GM12878 (cell line): ENCODE measurements at regions not wholly inside any gene's neighbourhood (a gene's known extent, or its start where the extent isn't known, plus 50 kb on each side); places are given as distances from the start of the nearest gene placed in this dataset.
A peak's percentile ranks its signal among the peaks of the same experiment; 100 is the strongest.

Source experiments
- ATAC-seq: fragments of 200-7000 bp; cut with Tn5 transposase; 3 replicates; pipeline ENCODE4 v1.9.1; 2020; ENCODE audit warnings: mild to moderate bottlenecking, moderate library complexity
- BruUV-seq: library from RNA; stranded (reverse); fragments of 400-500 nt; replicated peaks from 2 replicates; lab custom pipeline; 2021; lab: Mats Ljungman, UMichigan
- CTCF ChIA-PET: fragments of 300-600 bp; sonication (Branson Sonifier 250); formaldehyde crosslinking; extraction: SDS; loops from one replicate; lab custom pipeline; 2021; ENCODE audit warnings: inconsistent platforms; lab: Yijun Ruan, JAX
- POLR2A ChIA-PET: fragments of 350-600 bp; formaldehyde crosslinking; extraction: SDS; loops from one replicate; lab custom pipeline; 2021; ENCODE audit warnings: inconsistent platforms; lab: Charles Lee
- RAD21 ChIA-PET: fragments of 300-600 bp; sonication (Branson Sonifier 250); formaldehyde crosslinking; loops from one replicate; lab custom pipeline; 2023; ENCODE audit warnings: antibody characterized with exemption; ENCODE audit not compliant: unreplicated experiment; lab: Charles Lee
- SMC1A ChIA-PET: fragments of 300-600 bp; sonication (Branson Sonifier 250); formaldehyde crosslinking; loops from one replicate; lab custom pipeline; 2023; ENCODE audit not compliant: unreplicated experiment, uncharacterized antibody; lab: Charles Lee
- DNase-seq: peaks from one replicate; pipeline ENCODE4 v3.0.0-alpha.2; 2011; ENCODE audit warnings: low read depth, low spot score
- FAIRE-seq: peaks from 3 replicates; lab custom pipeline; 2011; peaks lifted over from hg19 to GRCh38; lab: Jason Lieb, UNC
- H2AFZ ChIP-seq: 2 replicates; pipeline ENCODE4 v1.6.0; 2011; ENCODE audit warnings: low read depth, low read length, control low read depth; ENCODE audit not compliant: control insufficient read depth
- H3K27ac ChIP-seq: 2 replicates; pipeline ENCODE4 v1.5.1; 2011; ENCODE audit warnings: control low read depth; ENCODE audit not compliant: control insufficient read depth, insufficient read depth
- H3K27me3 ChIP-seq, 2 experiments: replicated peaks in 1 of 2; 2 replicates each; pipeline versions ENCODE4 v1.6.0 to v1.6.1; 2011; ENCODE audit warnings: low read length in 1 of 2; ENCODE audit not compliant: control insufficient read depth in 2 of 2, insufficient read depth in 2 of 2
- H3K36me3 ChIP-seq, 2 experiments: 2 replicates each; pipeline ENCODE4 v1.5.1; 2011; ENCODE audit warnings: low read length in 1 of 2; ENCODE audit not compliant: control insufficient read depth in 2 of 2, insufficient read depth in 2 of 2
- H3K4me1 ChIP-seq: 2 replicates; pipeline ENCODE4 v1.6.1; 2011; ENCODE audit warnings: mild to moderate bottlenecking, low read length, moderate library complexity, mixed read lengths; ENCODE audit not compliant: control insufficient read depth, insufficient read depth
- H3K4me2 ChIP-seq: 2 replicates; pipeline ENCODE4 v1.6.0; 2011; ENCODE audit warnings: control low read depth; ENCODE audit not compliant: control insufficient read depth, insufficient read depth
- H3K4me3 ChIP-seq: fragments of 200-600 bp; sonication (generic); 2 replicates; pipeline ENCODE4 v1.5.1; 2016
- H3K79me2 ChIP-seq: 2 replicates; pipeline ENCODE4 v1.6.0; 2011; ENCODE audit warnings: low read length; ENCODE audit not compliant: control insufficient read depth, insufficient read depth
- H3K9ac ChIP-seq: 2 replicates; pipeline ENCODE4 v1.8.0; 2011; ENCODE audit warnings: low read length, control low read depth, mixed read lengths; ENCODE audit not compliant: control insufficient read depth, insufficient read depth
- H3K9me3 ChIP-seq: replicated peaks from 3 replicates; pipeline ENCODE4 v1.5.1; 2011; ENCODE audit warnings: mild to moderate bottlenecking, low read length; ENCODE audit not compliant: control insufficient read depth, insufficient read depth
- H4K20me1 ChIP-seq: 2 replicates; pipeline ENCODE4 v1.6.0; 2011; ENCODE audit not compliant: control insufficient read depth, insufficient read depth
- BRCA1 ChIP-seq: IDR thresholded peaks from 2 replicates; pipeline ENCODE4 v1.6.1; 2011; ENCODE audit warnings: low read depth, low read length, improper control_type of control experiment
- HDGF ChIP-seq: fragments of 450-650 bp; IDR thresholded peaks from 2 replicates; pipeline ENCODE4 v1.6.1; 2016; ENCODE audit warnings: antibody characterized with exemption
- PRDM15 ChIP-seq: fragments of 450-650 bp; formaldehyde crosslinking; IDR thresholded peaks from 2 replicates; pipeline ENCODE4 v1.4.0; 2020; ENCODE audit warnings: mild to moderate bottlenecking, moderate library complexity
- WRNIP1 ChIP-seq: IDR thresholded peaks from 2 replicates; pipeline ENCODE4 v1.6.1; 2011; ENCODE audit warnings: low read depth, low read length, improper control_type of control experiment, borderline replicate concordance
- YBX1 ChIP-seq: fragments of 450-650 bp; IDR thresholded peaks from 2 replicates; pipeline ENCODE4 v1.6.1; 2016; ENCODE audit warnings: antibody characterized with exemption
- WGBS: methylation state at CpG from one replicate; pipeline ENCODE4 v1.1.6; 2016; ENCODE audit warnings: low lambda C conversion rate; ENCODE audit not compliant: insufficient replicate concordance, insufficient coverage; ENCODE audit errors: missing lambda C conversion rate; 5-methylcytosine and 5-hydroxymethylcytosine counted together
- in situ Hi-C: fragments of 300-500 bp; cut with MboI; formaldehyde crosslinking; loops from 9 replicates; pipeline ENCODE4 v1.14.3; 2018; ENCODE audit warnings: mixed read lengths
- intact Hi-C: fragments of 100-400 bp; cut with micrococcal nuclease; formaldehyde crosslinking; loops from one replicate; pipeline ENCODE4 v1.14.2; 2022; ENCODE audit not compliant: unreplicated experiment
- TF ChIP-seq, protein P1 (sequence below): fragments of 450-650 bp; formaldehyde crosslinking; IDR thresholded peaks from 2 replicates; pipeline ENCODE4 v1.4.0; 2022; ENCODE audit warnings: mild to moderate bottlenecking, moderate library complexity
- TF ChIP-seq, protein P2 (sequence below): IDR thresholded peaks from 2 replicates; pipeline ENCODE4 v1.6.1; 2011; ENCODE audit warnings: low read depth, mild to moderate bottlenecking, low read length, moderate library complexity, borderline replicate concordance; ENCODE audit errors: extremely low read depth

- TF ChIP-seq, protein P1, sequence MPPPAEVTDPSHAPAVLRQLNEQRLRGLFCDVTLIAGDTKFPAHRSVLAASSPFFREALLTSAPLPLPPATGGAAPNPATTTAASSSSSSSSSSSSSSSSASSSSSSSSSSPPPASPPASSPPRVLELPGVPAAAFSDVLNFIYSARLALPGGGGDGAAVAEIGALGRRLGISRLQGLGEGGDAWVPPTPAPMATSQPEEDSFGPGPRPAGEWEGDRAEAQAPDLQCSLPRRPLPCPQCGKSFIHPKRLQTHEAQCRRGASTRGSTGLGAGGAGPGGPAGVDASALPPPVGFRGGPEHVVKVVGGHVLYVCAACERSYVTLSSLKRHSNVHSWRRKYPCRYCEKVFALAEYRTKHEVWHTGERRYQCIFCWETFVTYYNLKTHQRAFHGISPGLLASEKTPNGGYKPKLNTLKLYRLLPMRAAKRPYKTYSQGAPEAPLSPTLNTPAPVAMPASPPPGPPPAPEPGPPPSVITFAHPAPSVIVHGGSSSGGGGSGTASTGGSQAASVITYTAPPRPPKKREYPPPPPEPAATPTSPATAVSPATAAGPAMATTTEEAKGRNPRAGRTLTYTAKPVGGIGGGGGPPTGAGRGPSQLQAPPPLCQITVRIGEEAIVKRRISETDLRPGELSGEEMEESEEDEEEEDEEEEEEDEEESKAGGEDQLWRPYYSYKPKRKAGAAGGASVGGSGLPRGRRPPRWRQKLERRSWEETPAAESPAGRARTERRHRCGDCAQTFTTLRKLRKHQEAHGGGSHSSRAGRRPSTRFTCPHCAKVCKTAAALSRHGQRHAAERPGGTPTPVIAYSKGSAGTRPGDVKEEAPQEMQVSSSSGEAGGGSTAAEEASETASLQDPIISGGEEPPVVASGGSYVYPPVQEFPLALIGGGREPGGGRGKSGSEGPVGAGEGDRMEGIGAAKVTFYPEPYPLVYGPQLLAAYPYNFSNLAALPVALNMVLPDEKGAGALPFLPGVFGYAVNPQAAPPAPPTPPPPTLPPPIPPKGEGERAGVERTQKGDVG, result no peak
- TF ChIP-seq YBX1, result no peak
Measured at GRCh38 chr7:114048386-114049235, 129.8 kb upstream of the PPP1R3A start (continued).

GRCh38 chr7:114047889-114048288, 129.1 kb upstream of the PPP1R3A start:
- no peak overlapping the region for H3K4me2 ChIP-seq
- H3K27me3 ChIP-seq, result no peaks in the 10 kb centered on the region
- no peak for TF ChIP-seq BRCA1
- TF ChIP-seq, protein P1, result no peak
- no peak for TF ChIP-seq WRNIP1
- no peak for TF ChIP-seq HDGF
- TF ChIP-seq, protein P2, sequence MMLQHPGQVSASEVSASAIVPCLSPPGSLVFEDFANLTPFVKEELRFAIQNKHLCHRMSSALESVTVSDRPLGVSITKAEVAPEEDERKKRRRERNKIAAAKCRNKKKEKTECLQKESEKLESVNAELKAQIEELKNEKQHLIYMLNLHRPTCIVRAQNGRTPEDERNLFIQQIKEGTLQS, result no peak
- TF ChIP-seq PRDM15 (CRISPR knock-in tag), result no peak
- ChIA-PET RAD21 (no interaction called here), SMC1A (interaction anchor here (0.9 kb wide), 1 partner anchor 1066 kb away, joined by 3 read pairs; no protein-coding TSS in a partner anchor), POLR2A (no interaction called here), CTCF (no interaction called here)
- no peaks in the 10 kb centered on the region for H3K79me2 ChIP-seq
- in situ Hi-C loops (loop anchor here (25.0 kb wide), 1 partner anchor 614 kb away; no protein-coding TSS in a partner anchor), intact Hi-C loops (no loop called here)
- no peaks in the 10 kb centered on the region for H4K20me1 ChIP-seq
- no peak overlapping the region for H3K4me3 ChIP-seq
- peaks cover 7% of the 10 kb centered on the region; the same call in 1 of the 2 replicates for H3K4me1 ChIP-seq
- no peak for DNase-seq
- 26% methylated on average over 2 of the region's 2 CpGs for WGBS
- H2AFZ ChIP-seq, result peak overlapping the region; percentile 17
- no peaks in the 10 kb centered on the region for H3K36me3 ChIP-seq
- H3K9ac ChIP-seq, result no peak overlapping the region
- no peak for ATAC-seq
- H3K9me3 ChIP-seq, result no peaks in the 10 kb centered on the region
- no TSS peak for BruUV-seq
- H3K27ac ChIP-seq, result no peak overlapping the region
- no peak for FAIRE-seq
